HG03571 (cell line): ENCODE measurements at regions not wholly inside any gene's neighbourhood (a gene's known extent, or its start where the extent isn't known, plus 50 kb on each side); places are given as distances from the start of the nearest gene placed in this dataset.
"Not testable (repeated sequence)": the region's sequence is repeated elsewhere in the genome, so short reads cannot be mapped to it uniquely, and the experiment has no call there.

Source experiments
- ATAC-seq: cut with Tn5 transposase; IDR thresholded peaks from one replicate; pipeline ENCODE4 v1.9.1; 2021; ENCODE audit not compliant: unreplicated experiment

- no peak for ATAC-seq
These were observed 695.2 kb downstream of the GRXCR1 start for GRCh38 chr4:43587758-43588157.

GRCh38 chr4:43607400-43607799 lies 714.9 kb downstream of the GRXCR1 start:
- ATAC-seq, result no peak

GRCh38 chr4:43607827-43608461 lies 715.4 kb downstream of the GRXCR1 start:
- ATAC-seq, result peak; percentile 82

GRCh38 chr4:43619219-43619618 lies 726.7 kb downstream of the GRXCR1 start:
- no peak for ATAC-seq

GRCh38 chr4:43637893-43638292 lies 745.4 kb downstream of the GRXCR1 start:
- ATAC-seq, result not testable (repeated sequence)

- no peak for ATAC-seq
These were observed 759.5 kb downstream of the GRXCR1 start for GRCh38 chr4:43651991-43652390.

- not testable (repeated sequence) for ATAC-seq
These were observed 767.0 kb downstream of the GRXCR1 start for GRCh38 chr4:43659547-43659946.

GRCh38 chr4:43672265-43672885 lies 776.2 kb downstream of the KCTD8 start:
- not testable (repeated sequence) for ATAC-seq

- ATAC-seq, result no peak
These were observed 768.2 kb downstream of the KCTD8 start for GRCh38 chr4:43680421-43680820.

- no peak for ATAC-seq
These were observed 766.1 kb downstream of the KCTD8 start for GRCh38 chr4:43682551-43682950.

- no peak for ATAC-seq
These were observed 758.5 kb downstream of the KCTD8 start for GRCh38 chr4:43690116-43690515.

GRCh38 chr4:43693876-43694275 lies 754.7 kb downstream of the KCTD8 start:
- ATAC-seq, result no peak

- no peak for ATAC-seq
These were observed 739.2 kb downstream of the KCTD8 start for GRCh38 chr4:43709443-43709842.

- no peak for ATAC-seq
These were observed 731.8 kb downstream of the KCTD8 start for GRCh38 chr4:43716721-43717395.

- no peak for ATAC-seq
These were observed 730.2 kb downstream of the KCTD8 start for GRCh38 chr4:43718369-43718768.

GRCh38 chr4:43732829-43733426 lies 715.7 kb downstream of the KCTD8 start:
- ATAC-seq, result no peak

- ATAC-seq, result no peak
These were observed 706.5 kb downstream of the KCTD8 start for GRCh38 chr4:43742083-43742482.

GRCh38 chr4:43754566-43754965 lies 694.0 kb downstream of the KCTD8 start:
- ATAC-seq, result no peak

- ATAC-seq, result no peak
These were observed 691.5 kb downstream of the KCTD8 start for GRCh38 chr4:43757147-43757546.

GRCh38 chr4:43758836-43759235 lies 689.8 kb downstream of the KCTD8 start:
- ATAC-seq, result no peak

GRCh38 chr4:43763029-43763610 lies 685.5 kb downstream of the KCTD8 start:
- ATAC-seq, result peak; percentile 53

GRCh38 chr4:43765514-43765913 lies 683.1 kb downstream of the KCTD8 start:
- ATAC-seq, result no peak
